ES-I3 (cell line): ENCODE measurements at regions not wholly inside any gene's neighbourhood (a gene's known extent, or its start where the extent isn't known, plus 50 kb on each side); places are given as distances from the start of the nearest gene placed in this dataset.

Source experiments
- H3K36me3 ChIP-seq: 2 replicates; pipeline ENCODE4 v1.6.1; 2013; ENCODE audit warnings: mild to moderate bottlenecking, low read length, control low read depth, moderate library complexity; ENCODE audit not compliant: insufficient read depth
- H3K4me1 ChIP-seq: 2 replicates; pipeline ENCODE4 v1.6.1; 2013; ENCODE audit warnings: mild to moderate bottlenecking, control low read depth, low read length; ENCODE audit not compliant: insufficient read depth
- H3K9ac ChIP-seq: 2 replicates; pipeline ENCODE4 v1.6.1; 2013; ENCODE audit warnings: low read depth, mild to moderate bottlenecking, low read length, moderate library complexity
- H3K9me3 ChIP-seq: 2 replicates; pipeline ENCODE4 v1.6.1; 2013; ENCODE audit warnings: mild to moderate bottlenecking, low read length, moderate library complexity; ENCODE audit not compliant: control insufficient read depth, insufficient read depth

GRCh38 chr10:78143576-78143975 is 109.9 kb downstream of the RPS24 start:
- Histone ChIP-seq H3K9ac (no peak overlapping the region), H3K36me3 (no peaks in the 10 kb centered on the region), H3K9me3 (no peaks in the 10 kb centered on the region), H3K4me1 (no peaks in the 10 kb centered on the region)

GRCh38 chr10:78146200-78146599 is 112.5 kb downstream of the RPS24 start:
- Histone ChIP-seq H3K9me3 (no peaks in the 10 kb centered on the region), H3K4me1 (peaks cover 3% of the 10 kb centered on the region; the same call in 1 of the 2 replicates), H3K36me3 (no peaks in the 10 kb centered on the region), H3K9ac (no peak overlapping the region)

- no peak overlapping the region for H3K9ac ChIP-seq
- peaks cover 3% of the 10 kb centered on the region; the same call in 1 of the 2 replicates for H3K4me1 ChIP-seq
- no peaks in the 10 kb centered on the region for H3K36me3 ChIP-seq
- no peaks in the 10 kb centered on the region for H3K9me3 ChIP-seq
These were observed 113.5 kb downstream of the RPS24 start for GRCh38 chr10:78147202-78147601.

- peaks cover 3% of the 10 kb centered on the region; the same call in 1 of the 2 replicates for H3K4me1 ChIP-seq
- no peaks in the 10 kb centered on the region for H3K36me3 ChIP-seq
- H3K9me3 ChIP-seq, result no peaks in the 10 kb centered on the region
- no peak overlapping the region for H3K9ac ChIP-seq
These were observed 114.7 kb downstream of the RPS24 start for GRCh38 chr10:78148216-78148960.

- H3K9me3 ChIP-seq, result no peaks in the 10 kb centered on the region
- H3K9ac ChIP-seq, result no peak overlapping the region
- H3K4me1 ChIP-seq, result peaks cover 3% of the 10 kb centered on the region; the same call in 1 of the 2 replicates
- H3K36me3 ChIP-seq, result no peaks in the 10 kb centered on the region
These were observed 115.4 kb downstream of the RPS24 start for GRCh38 chr10:78148961-78149612.

GRCh38 chr10:78150756-78151155 is 117.1 kb downstream of the RPS24 start:
- H3K9me3 ChIP-seq, result no peaks in the 10 kb centered on the region
- H3K36me3 ChIP-seq, result no peaks in the 10 kb centered on the region
- H3K9ac ChIP-seq, result no peak overlapping the region
- H3K4me1 ChIP-seq, result peaks cover 3% of the 10 kb centered on the region; the same call in 1 of the 2 replicates

GRCh38 chr10:78155722-78156121 is 122.1 kb downstream of the RPS24 start:
- Histone ChIP-seq H3K9me3 (no peaks in the 10 kb centered on the region), H3K9ac (no peak overlapping the region), H3K4me1 (no peaks in the 10 kb centered on the region), H3K36me3 (no peaks in the 10 kb centered on the region)

- H3K36me3 ChIP-seq, result no peaks in the 10 kb centered on the region
- H3K9ac ChIP-seq, result no peak overlapping the region
- no peaks in the 10 kb centered on the region for H3K4me1 ChIP-seq
- H3K9me3 ChIP-seq, result no peaks in the 10 kb centered on the region
These were observed 126.9 kb downstream of the RPS24 start for GRCh38 chr10:78160591-78160990.

GRCh38 chr10:78162853-78163252 is 129.2 kb downstream of the RPS24 start:
- H3K9ac ChIP-seq, result no peak overlapping the region
- no peaks in the 10 kb centered on the region for H3K9me3 ChIP-seq
- H3K4me1 ChIP-seq, result no peaks in the 10 kb centered on the region
- no peaks in the 10 kb centered on the region for H3K36me3 ChIP-seq

GRCh38 chr10:78164702-78165101 is 131.0 kb downstream of the RPS24 start:
- Histone ChIP-seq H3K9me3 (no peaks in the 10 kb centered on the region), H3K36me3 (no peaks in the 10 kb centered on the region), H3K9ac (no peak overlapping the region), H3K4me1 (no peaks in the 10 kb centered on the region)

GRCh38 chr10:78165172-78165571 is 131.5 kb downstream of the RPS24 start:
- Histone ChIP-seq H3K4me1 (no peaks in the 10 kb centered on the region), H3K9me3 (no peaks in the 10 kb centered on the region), H3K9ac (no peak overlapping the region), H3K36me3 (no peaks in the 10 kb centered on the region)

- H3K9me3 ChIP-seq, result no peaks in the 10 kb centered on the region
- H3K4me1 ChIP-seq, result no peaks in the 10 kb centered on the region; the same call in 1 of the 2 replicates
These were observed 132.0 kb downstream of the RPS24 start for GRCh38 chr10:78165617-78166016.

GRCh38 chr10:78166261-78166660 is 132.6 kb downstream of the RPS24 start:
- Histone ChIP-seq H3K9me3 (no peaks in the 10 kb centered on the region), H3K4me1 (peaks cover 6% of the 10 kb centered on the region), H3K36me3 (no peaks in the 10 kb centered on the region), H3K9ac (no peak overlapping the region)

More at GRCh38 chr10:78165617-78166016, 132.0 kb downstream of the RPS24 start:
- Histone ChIP-seq H3K9ac (no peak overlapping the region), H3K36me3 (no peaks in the 10 kb centered on the region)

GRCh38 chr10:78169214-78169613 is 135.6 kb downstream of the RPS24 start:
- H3K36me3 ChIP-seq, result no peaks in the 10 kb centered on the region
- no peak overlapping the region for H3K9ac ChIP-seq
- H3K9me3 ChIP-seq, result no peaks in the 10 kb centered on the region
- peaks cover 21% of the 10 kb centered on the region for H3K4me1 ChIP-seq

GRCh38 chr10:78170026-78170475 is 136.4 kb downstream of the RPS24 start:
- H3K4me1 ChIP-seq, result peaks cover 21% of the 10 kb centered on the region
- H3K36me3 ChIP-seq, result no peaks in the 10 kb centered on the region
- H3K9ac ChIP-seq, result no peak overlapping the region
- H3K9me3 ChIP-seq, result no peaks in the 10 kb centered on the region
